DND-41 (cell line): ENCODE measurements at regions not wholly inside any gene's neighbourhood (a gene's known extent, or its start where the extent isn't known, plus 50 kb on each side); places are given as distances from the start of the nearest gene placed in this dataset.
"Not testable (repeated sequence)": the region's sequence is repeated elsewhere in the genome, so short reads cannot be mapped to it uniquely, and the experiment has no call there.

Experiments used
- EZH2 ChIP-seq: IDR thresholded peaks from 3 replicates; pipeline ENCODE4 v1.6.1; 2012; ENCODE audit warnings: borderline replicate concordance, low read depth, mild to moderate bottlenecking, moderate library complexity, low read length, inconsistent platforms; ENCODE audit not compliant: severe bottlenecking
- TF ChIP-seq, protein P1 (sequence below): IDR thresholded peaks from 2 replicates; pipeline ENCODE4 v1.5.1; 2012; ENCODE audit warnings: borderline replicate concordance, low read length, moderate library complexity, mild to moderate bottlenecking; ENCODE audit not compliant: poor library complexity, severe bottlenecking; ENCODE audit errors: extremely low read depth

- TF ChIP-seq, protein P1, sequence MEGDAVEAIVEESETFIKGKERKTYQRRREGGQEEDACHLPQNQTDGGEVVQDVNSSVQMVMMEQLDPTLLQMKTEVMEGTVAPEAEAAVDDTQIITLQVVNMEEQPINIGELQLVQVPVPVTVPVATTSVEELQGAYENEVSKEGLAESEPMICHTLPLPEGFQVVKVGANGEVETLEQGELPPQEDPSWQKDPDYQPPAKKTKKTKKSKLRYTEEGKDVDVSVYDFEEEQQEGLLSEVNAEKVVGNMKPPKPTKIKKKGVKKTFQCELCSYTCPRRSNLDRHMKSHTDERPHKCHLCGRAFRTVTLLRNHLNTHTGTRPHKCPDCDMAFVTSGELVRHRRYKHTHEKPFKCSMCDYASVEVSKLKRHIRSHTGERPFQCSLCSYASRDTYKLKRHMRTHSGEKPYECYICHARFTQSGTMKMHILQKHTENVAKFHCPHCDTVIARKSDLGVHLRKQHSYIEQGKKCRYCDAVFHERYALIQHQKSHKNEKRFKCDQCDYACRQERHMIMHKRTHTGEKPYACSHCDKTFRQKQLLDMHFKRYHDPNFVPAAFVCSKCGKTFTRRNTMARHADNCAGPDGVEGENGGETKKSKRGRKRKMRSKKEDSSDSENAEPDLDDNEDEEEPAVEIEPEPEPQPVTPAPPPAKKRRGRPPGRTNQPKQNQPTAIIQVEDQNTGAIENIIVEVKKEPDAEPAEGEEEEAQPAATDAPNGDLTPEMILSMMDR, result not testable (repeated sequence)
- not testable (repeated sequence) for TF ChIP-seq EZH2
These were observed 74.1 kb downstream of the ELAPOR2 start for GRCh38 chr7:86985342-86985741.
